ENCODE measurements at regions not wholly inside any gene's neighbourhood (a gene's known extent, or its start where the extent isn't known, plus 50 kb on each side); places are given as distances from the start of the nearest gene placed in this dataset.

- no peak overlapping the region for H3K4me2 ChIP-seq (ENCODE audit: unreplicated experiment)
- H3K36me3 ChIP-seq (ENCODE audit: low read depth) = no peaks in the 10 kb centered on the region
- H3K4me3 ChIP-seq = no peak overlapping the region
- H3K9ac ChIP-seq = no peak overlapping the region
- WGBS, 2 experiments (ENCODE audit: low coverage in 1 of 2, low lambda C conversion rate in 2 of 2, missing lambda C conversion rate in 2 of 2) = 34 to 48% methylated on average over 5 of the region's 5 CpGs
- no peak for DNase-seq
- TF ChIP-seq EZH2 (IDR thresholded peaks at IDR 0.05; ENCODE audit: insufficient read depth, poor library complexity, severe bottlenecking) = no peak
- no peak for TF ChIP-seq EZH2phosphoT487 (IDR thresholded peaks at IDR 0.05; ENCODE audit: insufficient read depth, low read depth)
- H4K20me1 ChIP-seq (ENCODE audit: insufficient read depth) = no peaks in the 10 kb centered on the region
- H3K27me3 ChIP-seq (replicated peaks; ENCODE audit: insufficient read depth) = no peaks in the 10 kb centered on the region; the same call in 1 of the 2 replicates
- no peak overlapping the region for H2AFZ ChIP-seq
- no peaks in the 10 kb centered on the region for H3K4me1 ChIP-seq (ENCODE audit: insufficient read depth)
- in situ Hi-C loops (cut with MboI) = no loop called here
- no peaks in the 10 kb centered on the region for H3K79me2 ChIP-seq (ENCODE audit: insufficient read depth)
- H3K9me3 ChIP-seq (ENCODE audit: low read depth) = no peaks in the 10 kb centered on the region
- H3K27ac ChIP-seq = no peak overlapping the region
- no peaks in the 10 kb centered on the region for H3K9me2 ChIP-seq (ENCODE audit: insufficient read depth)
- no peaks in the 10 kb centered on the region for H3F3A ChIP-seq (ENCODE audit: insufficient read depth)
Measured at GRCh38 chr16:17986991-17987390, 349.5 kb downstream of the NPIPA8 start.

DNA sequence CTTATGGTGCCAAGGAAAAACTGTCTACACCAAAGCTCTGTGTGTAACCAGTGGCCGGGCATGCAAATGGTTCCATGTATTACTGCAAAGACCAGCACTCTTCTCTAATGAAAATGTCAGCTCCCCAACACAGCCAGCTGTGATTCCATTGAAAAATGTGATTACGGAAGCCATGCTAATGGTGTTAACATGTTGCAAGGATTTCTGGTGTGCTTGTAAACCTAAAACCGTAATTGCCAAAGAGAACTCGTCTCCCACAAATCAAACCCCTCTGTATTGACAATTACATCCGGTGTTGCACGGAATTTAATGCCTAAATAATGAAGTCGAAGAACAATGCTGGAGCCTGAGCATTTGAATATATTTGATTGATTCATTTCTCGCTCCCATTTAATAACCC, 351.7 kb downstream of the NPIPA8 start:
- Histone ChIP-seq H3K4me2 (ENCODE audit: unreplicated experiment) (no peak overlapping the region), H3K36me3 (ENCODE audit: low read depth) (no peaks in the 10 kb centered on the region), H3K27ac (no peak overlapping the region), H3K4me3 (no peak overlapping the region), H3K9ac (no peak overlapping the region), H3K4me1 (ENCODE audit: insufficient read depth) (no peaks in the 10 kb centered on the region), H3K9me2 (ENCODE audit: insufficient read depth) (no peaks in the 10 kb centered on the region), H3K27me3 (replicated peaks; ENCODE audit: insufficient read depth) (no peaks in the 10 kb centered on the region), H3F3A (ENCODE audit: insufficient read depth) (no peaks in the 10 kb centered on the region), H2AFZ (no peak overlapping the region), H3K9me3 (ENCODE audit: low read depth) (no peaks in the 10 kb centered on the region), H4K20me1 (ENCODE audit: insufficient read depth) (no peaks in the 10 kb centered on the region), H3K79me2 (ENCODE audit: insufficient read depth) (no peaks in the 10 kb centered on the region)
- in situ Hi-C loops (cut with MboI) = no loop called here
- TF ChIP-seq EZH2 (IDR thresholded peaks at IDR 0.05; ENCODE audit: insufficient read depth, poor library complexity, severe bottlenecking) (no peak), EZH2phosphoT487 (IDR thresholded peaks at IDR 0.05; ENCODE audit: insufficient read depth, low read depth) (no peak)
- no peak for DNase-seq
- WGBS, 2 experiments (ENCODE audit: low coverage in 1 of 2, low lambda C conversion rate in 2 of 2, missing lambda C conversion rate in 2 of 2) = 28 to 36% methylated on average over 8 of the region's 8 CpGs

DNA sequence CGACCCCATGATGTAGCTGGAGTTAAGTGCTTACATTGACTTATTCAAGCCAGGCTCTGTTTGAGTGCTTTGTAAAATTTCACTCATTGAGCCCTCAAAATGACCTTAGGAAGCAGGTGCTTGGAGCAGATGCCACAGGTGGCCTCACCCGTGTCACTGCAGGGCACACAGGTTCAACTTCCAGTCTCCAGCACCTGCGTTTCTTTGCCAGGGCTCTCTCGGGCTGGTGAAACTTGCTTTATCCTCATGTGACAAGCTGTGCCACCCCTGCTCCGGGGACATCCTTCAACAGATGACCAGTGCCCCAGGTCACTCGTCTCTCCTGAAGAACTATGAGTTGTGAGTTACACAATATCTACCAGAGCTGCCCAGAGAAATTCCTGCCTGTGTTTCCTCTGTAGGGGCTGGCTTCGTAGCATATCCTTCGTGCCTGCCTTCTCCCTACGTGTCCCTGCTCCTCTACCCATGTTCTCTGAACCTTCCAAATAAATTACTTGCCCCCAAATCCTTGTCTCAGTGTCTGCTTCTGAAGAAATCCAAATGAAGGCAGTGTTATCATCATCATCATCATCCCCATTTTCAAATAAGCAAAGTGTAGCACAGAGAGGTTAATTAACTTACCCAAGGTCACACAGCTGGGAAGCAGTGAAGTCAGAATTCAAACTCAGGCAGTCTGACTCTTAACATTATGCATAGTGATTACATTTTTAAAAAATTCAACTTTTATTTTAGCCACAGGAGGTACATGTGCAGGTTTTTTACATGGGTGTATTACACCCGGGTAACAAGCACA, 352.5 kb downstream of the NPIPA8 start:
- H3K9ac ChIP-seq = no peak overlapping the region
- H3K4me1 ChIP-seq (ENCODE audit: insufficient read depth) = no peaks in the 10 kb centered on the region
- H3K4me3 ChIP-seq = no peak overlapping the region
- H3K27ac ChIP-seq = no peak overlapping the region
- TF ChIP-seq EZH2 (IDR thresholded peaks at IDR 0.05; ENCODE audit: insufficient read depth, poor library complexity, severe bottlenecking) (no peak), EZH2phosphoT487 (IDR thresholded peaks at IDR 0.05; ENCODE audit: insufficient read depth, low read depth) (no peak)
- no peaks in the 10 kb centered on the region for H3K9me3 ChIP-seq (ENCODE audit: low read depth)
- in situ Hi-C loops (cut with MboI) = no loop called here
- no peaks in the 10 kb centered on the region for H3K27me3 ChIP-seq (replicated peaks; ENCODE audit: insufficient read depth)
- H2AFZ ChIP-seq = no peak overlapping the region
- 42 to 54% methylated on average over 10 of the region's 10 CpGs for WGBS, 2 experiments (ENCODE audit: low coverage in 1 of 2, low lambda C conversion rate in 2 of 2, missing lambda C conversion rate in 2 of 2)
- no peaks in the 10 kb centered on the region for H3F3A ChIP-seq (ENCODE audit: insufficient read depth)
- no peaks in the 10 kb centered on the region for H4K20me1 ChIP-seq (ENCODE audit: insufficient read depth)
- H3K79me2 ChIP-seq (ENCODE audit: insufficient read depth) = no peaks in the 10 kb centered on the region
- H3K4me2 ChIP-seq (ENCODE audit: unreplicated experiment) = no peak overlapping the region
- H3K36me3 ChIP-seq (ENCODE audit: low read depth) = no peaks in the 10 kb centered on the region
- DNase-seq = no peak
- no peaks in the 10 kb centered on the region for H3K9me2 ChIP-seq (ENCODE audit: insufficient read depth)

DNA sequence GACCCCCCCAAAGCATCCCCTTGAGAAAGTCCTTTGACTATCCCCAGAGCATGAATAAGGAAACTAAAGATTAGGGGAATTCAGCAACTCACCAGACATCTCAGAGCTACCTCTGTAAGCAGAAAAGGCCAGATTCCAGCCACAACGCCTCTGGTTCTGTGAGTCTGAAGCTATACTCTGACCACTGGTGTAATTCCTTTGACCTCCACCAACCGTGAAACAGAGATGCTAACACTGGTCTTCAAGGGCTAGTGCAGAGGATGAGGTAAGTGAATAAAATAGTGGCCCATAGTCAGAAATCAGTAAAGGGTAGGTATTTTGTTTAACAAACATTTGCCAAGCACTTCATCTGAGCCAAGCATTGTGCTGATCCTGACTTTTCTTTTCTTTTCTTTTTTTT, 353.4 kb downstream of the NPIPA8 start:
- H2AFZ ChIP-seq = no peak overlapping the region
- H3K4me3 ChIP-seq = no peak overlapping the region
- H3K79me2 ChIP-seq (ENCODE audit: insufficient read depth) = no peaks in the 10 kb centered on the region
- WGBS, 2 experiments (ENCODE audit: low coverage in 1 of 2, low lambda C conversion rate in 2 of 2, missing lambda C conversion rate in 2 of 2) = 45 to 52% methylated on average over 2 of the region's 2 CpGs
- H3K4me2 ChIP-seq (ENCODE audit: unreplicated experiment) = no peak overlapping the region
- H3K9me2 ChIP-seq (ENCODE audit: insufficient read depth) = no peaks in the 10 kb centered on the region
- H4K20me1 ChIP-seq (ENCODE audit: insufficient read depth) = no peaks in the 10 kb centered on the region
- H3K9ac ChIP-seq = no peak overlapping the region
- H3K27ac ChIP-seq = no peak overlapping the region
- no peaks in the 10 kb centered on the region for H3K36me3 ChIP-seq (ENCODE audit: low read depth)
- DNase-seq = no peak
- in situ Hi-C loops (cut with MboI) = no loop called here
- TF ChIP-seq EZH2 (IDR thresholded peaks at IDR 0.05; ENCODE audit: insufficient read depth, poor library complexity, severe bottlenecking) = no peak
- no peak for TF ChIP-seq EZH2phosphoT487 (IDR thresholded peaks at IDR 0.05; ENCODE audit: insufficient read depth, low read depth)
- H3K27me3 ChIP-seq (replicated peaks; ENCODE audit: insufficient read depth) = no peaks in the 10 kb centered on the region
- no peaks in the 10 kb centered on the region for H3K9me3 ChIP-seq (ENCODE audit: low read depth)
- no peaks in the 10 kb centered on the region for H3F3A ChIP-seq (ENCODE audit: insufficient read depth)
- no peaks in the 10 kb centered on the region for H3K4me1 ChIP-seq (ENCODE audit: insufficient read depth)
